ENCODE measurements at regions not wholly inside any gene's neighbourhood (a gene's known extent, or its start where the extent isn't known, plus 50 kb on each side); places are given as distances from the start of the nearest gene placed in this dataset.
"Not testable (repeated sequence)": the region's sequence is repeated elsewhere in the genome, so short reads cannot be mapped to it uniquely, and the experiment has no call there.

DNA sequence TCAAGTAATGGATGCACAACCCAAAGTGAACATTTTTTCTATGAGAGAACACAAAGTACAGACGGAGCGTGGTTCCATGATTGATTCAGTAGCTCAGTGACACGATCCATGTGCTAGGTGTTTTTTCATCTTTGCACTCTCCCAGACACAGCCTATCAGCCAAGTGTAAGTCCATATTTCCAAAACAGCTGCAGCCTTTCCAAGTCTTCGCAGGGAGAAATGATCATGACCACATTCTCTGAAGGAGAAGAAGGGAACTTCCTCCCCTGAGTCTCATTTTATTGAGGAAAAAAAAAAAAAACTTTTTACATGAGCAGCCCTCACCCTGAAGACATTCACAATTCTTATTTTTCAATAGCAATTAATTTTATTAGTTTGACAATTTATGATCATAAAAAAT is 958.3 kb downstream of the LTN1 start:
- H3K27me3 ChIP-seq (ENCODE audit: insufficient read depth, low read length); H3K36me3 Mint-ChIP-seq; H3K27ac Mint-ChIP-seq; H3K27ac ChIP-seq (ENCODE audit: low read depth, low read length); H3K4me3 Mint-ChIP-seq; CTCF ChIA-PET (ENCODE audit: partially characterized antibody); H3K9me3 ChIP-seq (ENCODE audit: control insufficient read depth in 1 of 2, low read length in 2 of 2); DNase-seq; POLR2A ChIA-PET (ENCODE audit: partially characterized antibody); H3K4me1 Mint-ChIP-seq; H3K36me3 ChIP-seq (ENCODE audit: insufficient read depth, low read length); H3K4me1 ChIP-seq (ENCODE audit: insufficient read depth, low read length); H3K4me3 ChIP-seq (ENCODE audit: low read length in 2 of 2); intact Hi-C loops (cut with micrococcal nuclease); H3K27me3 Mint-ChIP-seq: not testable (repeated sequence)
- peaks cover 5 to 14% (median 10%) of the 10 kb centered on the region in 8 donors for H3K9me3 Mint-ChIP-seq

DNA sequence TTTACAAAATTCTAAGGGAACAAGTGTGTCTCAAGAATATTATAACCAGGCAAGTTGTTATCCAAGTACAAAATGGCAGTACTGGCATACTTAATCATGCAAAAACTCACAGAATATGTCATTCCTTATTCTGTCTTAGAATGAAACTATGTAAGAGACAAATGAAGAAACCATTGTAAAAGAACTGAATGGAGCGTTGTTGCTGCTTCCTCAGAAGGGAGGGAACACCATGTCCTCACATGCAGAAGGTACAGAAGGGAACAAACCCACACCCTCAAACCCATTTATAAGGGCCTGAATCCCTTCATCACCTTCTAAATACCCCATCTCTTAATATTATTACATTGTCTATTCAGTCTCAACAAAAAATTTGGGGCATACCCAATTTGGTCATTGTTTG is 960.0 kb downstream of the LTN1 start:
- H3K36me3 Mint-ChIP-seq; POLR2A ChIA-PET (ENCODE audit: partially characterized antibody); H3K27ac ChIP-seq (ENCODE audit: low read depth, low read length); H3K27me3 Mint-ChIP-seq; CTCF ChIA-PET (ENCODE audit: partially characterized antibody); H3K27me3 ChIP-seq (ENCODE audit: insufficient read depth, low read length); H3K4me1 Mint-ChIP-seq; H3K4me3 Mint-ChIP-seq; H3K4me1 ChIP-seq (ENCODE audit: insufficient read depth, low read length); H3K4me3 ChIP-seq (ENCODE audit: low read length in 2 of 2); H3K36me3 ChIP-seq (ENCODE audit: insufficient read depth, low read length); H3K27ac Mint-ChIP-seq; DNase-seq; intact Hi-C loops (cut with micrococcal nuclease); H3K9me3 ChIP-seq (ENCODE audit: control insufficient read depth in 1 of 2, low read length in 2 of 2): not testable (repeated sequence)
- peaks cover 2 to 17% (median 10%) of the 10 kb centered on the region in 8 donors for H3K9me3 Mint-ChIP-seq

- H3K36me3 Mint-ChIP-seq; POLR2A ChIA-PET (ENCODE audit: partially characterized antibody); H3K27ac Mint-ChIP-seq; H3K36me3 ChIP-seq (ENCODE audit: insufficient read depth, low read length); CTCF ChIA-PET (ENCODE audit: partially characterized antibody); H3K4me3 Mint-ChIP-seq; H3K27me3 Mint-ChIP-seq; DNase-seq; H3K4me1 Mint-ChIP-seq; H3K27me3 ChIP-seq (ENCODE audit: insufficient read depth, low read length); H3K4me3 ChIP-seq (ENCODE audit: low read length in 2 of 2); H3K27ac ChIP-seq (ENCODE audit: low read depth, low read length); intact Hi-C loops (cut with micrococcal nuclease); H3K4me1 ChIP-seq (ENCODE audit: insufficient read depth, low read length); H3K9me3 ChIP-seq (ENCODE audit: control insufficient read depth in 1 of 2, low read length in 2 of 2): not testable (repeated sequence)
- H3K9me3 Mint-ChIP-seq = peaks cover 2 to 17% (median 10%) of the 10 kb centered on the region in 8 donors
Measured at GRCh38 chr21:28031066-28031465, 961.6 kb downstream of the LTN1 start.

DNA sequence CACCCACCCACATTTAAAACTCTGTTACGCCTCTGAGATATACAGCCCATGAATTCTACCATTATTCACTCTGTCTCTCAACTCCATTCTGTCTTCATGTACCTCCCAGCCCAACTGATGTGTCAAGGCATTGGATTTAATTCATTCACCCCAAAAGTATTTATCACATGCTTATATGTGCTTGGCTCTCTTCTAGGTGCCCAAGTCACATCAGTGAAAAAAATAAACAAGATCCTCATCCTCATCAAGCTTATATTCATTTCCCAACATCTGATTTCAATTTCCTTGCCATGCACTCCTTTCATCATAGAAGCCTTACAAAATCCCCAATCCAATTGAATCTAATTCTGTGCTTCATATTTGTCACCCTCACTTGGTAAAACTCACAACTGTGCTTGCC is 967.6 kb downstream of the LTN1 start:
- peaks cover 0 to 5% (median 2%) of the 10 kb centered on the region in 8 donors for H3K9me3 Mint-ChIP-seq
- no peaks in the 10 kb centered on the region for H3K27me3 ChIP-seq (ENCODE audit: insufficient read depth, low read length)
- H3K27ac ChIP-seq (ENCODE audit: low read depth, low read length) = no peak overlapping the region
- no peaks in the 10 kb centered on the region for H3K36me3 Mint-ChIP-seq
- H3K4me1 ChIP-seq (ENCODE audit: insufficient read depth, low read length) = no peaks in the 10 kb centered on the region
- DNase-seq = no peak
- H3K4me3 ChIP-seq (ENCODE audit: low read length in 2 of 2) = no peak overlapping the region
- no peak overlapping the region for H3K4me3 Mint-ChIP-seq
- no peak overlapping the region for H3K27ac Mint-ChIP-seq
- peaks cover 0 to 1% (median 0%) of the 10 kb centered on the region in 4 donors for H3K4me1 Mint-ChIP-seq
- H3K36me3 ChIP-seq (ENCODE audit: insufficient read depth, low read length) = no peaks in the 10 kb centered on the region
- intact Hi-C loops (cut with micrococcal nuclease) = no loop called here
- no peaks in the 10 kb centered on the region for H3K9me3 ChIP-seq (ENCODE audit: control insufficient read depth in 1 of 2, low read length in 2 of 2)
- POLR2A ChIA-PET (ENCODE audit: partially characterized antibody) = no interaction called here
- CTCF ChIA-PET (ENCODE audit: partially characterized antibody) = no interaction called here
- no peaks in the 10 kb centered on the region for H3K27me3 Mint-ChIP-seq

GRCh38 chr21:28018741-28019669 is 973.7 kb downstream of the LTN1 start:
- H3K36me3 Mint-ChIP-seq = no peaks in the 10 kb centered on the region
- no peak overlapping the region for H3K4me3 Mint-ChIP-seq
- no peaks in the 10 kb centered on the region for H3K27me3 Mint-ChIP-seq
- intact Hi-C loops (cut with micrococcal nuclease) = no loop called here
- H3K27ac Mint-ChIP-seq = no peak overlapping the region
- no peak overlapping the region for H3K4me3 ChIP-seq (ENCODE audit: low read length in 2 of 2)
- no peaks in the 10 kb centered on the region for H3K9me3 ChIP-seq (ENCODE audit: control insufficient read depth in 1 of 2, low read length in 2 of 2)
- H3K4me1 Mint-ChIP-seq = peaks cover 0 to 1% (median 0%) of the 10 kb centered on the region in 4 donors
- H3K27me3 ChIP-seq (ENCODE audit: insufficient read depth, low read length) = no peaks in the 10 kb centered on the region
- ChIA-PET POLR2A (ENCODE audit: partially characterized antibody) (no interaction called here), CTCF (ENCODE audit: partially characterized antibody) (no interaction called here)
- peaks cover 0 to 1% (median 0%) of the 10 kb centered on the region in 8 donors for H3K9me3 Mint-ChIP-seq
- H3K4me1 ChIP-seq (ENCODE audit: insufficient read depth, low read length) = no peaks in the 10 kb centered on the region
- DNase-seq = peak in 1 of 5 donors; percentile 30
- no peaks in the 10 kb centered on the region for H3K36me3 ChIP-seq (ENCODE audit: insufficient read depth, low read length)
- no peak overlapping the region for H3K27ac ChIP-seq (ENCODE audit: low read depth, low read length)

GRCh38 chr21:28018213-28018612 is 974.5 kb downstream of the LTN1 start:
- DNase-seq = peak in 1 of 5 donors; percentile 24
- no peak overlapping the region for H3K27ac ChIP-seq (ENCODE audit: low read depth, low read length)
- Mint-ChIP-seq H3K27ac (no peak overlapping the region), H3K4me1 (no peaks in the 10 kb centered on the region), H3K27me3 (no peaks in the 10 kb centered on the region), H3K9me3 (peaks cover 0 to 1% (median 0%) of the 10 kb centered on the region in 8 donors), H3K36me3 (no peaks in the 10 kb centered on the region), H3K4me3 (no peak overlapping the region)
- H3K27me3 ChIP-seq (ENCODE audit: insufficient read depth, low read length) = no peaks in the 10 kb centered on the region
- H3K4me1 ChIP-seq (ENCODE audit: insufficient read depth, low read length) = no peaks in the 10 kb centered on the region
- H3K9me3 ChIP-seq (ENCODE audit: control insufficient read depth in 1 of 2, low read length in 2 of 2) = no peaks in the 10 kb centered on the region
- ChIA-PET POLR2A (ENCODE audit: partially characterized antibody) (no interaction called here), CTCF (ENCODE audit: partially characterized antibody) (no interaction called here)
- H3K4me3 ChIP-seq (ENCODE audit: low read length in 2 of 2) = no peak overlapping the region
- intact Hi-C loops (cut with micrococcal nuclease) = no loop called here
- H3K36me3 ChIP-seq (ENCODE audit: insufficient read depth, low read length) = no peaks in the 10 kb centered on the region

DNA sequence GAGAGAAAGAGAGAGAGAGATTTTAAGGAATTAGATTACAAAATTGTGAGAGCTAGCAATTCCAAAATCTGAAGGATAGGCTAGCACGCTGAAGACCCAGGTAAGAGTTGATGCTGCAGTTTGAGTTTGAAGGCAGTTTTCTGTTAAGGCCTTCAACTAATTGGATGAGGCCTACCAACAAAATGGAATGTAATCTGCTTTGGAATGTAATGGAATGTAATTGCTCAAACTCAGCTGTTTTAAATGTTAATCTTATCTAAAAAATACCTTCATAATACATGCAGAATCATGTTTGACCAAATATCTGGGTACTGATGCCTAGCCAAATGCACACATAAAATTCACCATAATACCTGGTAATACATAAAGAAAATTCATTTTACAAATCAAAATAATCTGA is 976.1 kb downstream of the LTN1 start:
- H3K27ac ChIP-seq (ENCODE audit: low read depth, low read length) = no peak overlapping the region
- H3K4me3 ChIP-seq (ENCODE audit: low read length in 2 of 2) = no peak overlapping the region
- H3K4me1 Mint-ChIP-seq = no peaks in the 10 kb centered on the region
- H3K4me1 ChIP-seq (ENCODE audit: insufficient read depth, low read length) = no peaks in the 10 kb centered on the region
- CTCF ChIA-PET (ENCODE audit: partially characterized antibody) = no interaction called here
- no peaks in the 10 kb centered on the region for H3K36me3 Mint-ChIP-seq
- no peak overlapping the region for H3K27ac Mint-ChIP-seq
- DNase-seq = no peak
- H3K9me3 Mint-ChIP-seq = peaks cover 0 to 1% (median 0%) of the 10 kb centered on the region in 8 donors
- H3K4me3 Mint-ChIP-seq = no peak overlapping the region
- intact Hi-C loops (cut with micrococcal nuclease) = no loop called here
- POLR2A ChIA-PET (ENCODE audit: partially characterized antibody) = no interaction called here
- no peaks in the 10 kb centered on the region for H3K9me3 ChIP-seq (ENCODE audit: control insufficient read depth in 1 of 2, low read length in 2 of 2)
- no peaks in the 10 kb centered on the region for H3K36me3 ChIP-seq (ENCODE audit: insufficient read depth, low read length)
- no peaks in the 10 kb centered on the region for H3K27me3 Mint-ChIP-seq
- H3K27me3 ChIP-seq (ENCODE audit: insufficient read depth, low read length) = no peaks in the 10 kb centered on the region

Measured in CD4-positive, alpha-beta memory T cell (primary cell).